CD4-positive, alpha-beta T cell treated with Interleukin-21 for 1 hour (primary cell): ENCODE measurements at regions not wholly inside any gene's neighbourhood (a gene's known extent, or its start where the extent isn't known, plus 50 kb on each side); places are given as distances from the start of the nearest gene placed in this dataset.

Experiments
- DNase-seq: peaks from one replicate; pipeline ENCODE4 v3.0.0-alpha.2; 2020

GRCh38 chr6:108751851-108752732 lies 96.1 kb upstream of the ARMC2 start:
- no peak for DNase-seq

GRCh38 chr6:108752733-108753590 lies 95.3 kb upstream of the ARMC2 start:
- no peak for DNase-seq

GRCh38 chr6:108755257-108756240 lies 92.7 kb upstream of the ARMC2 start:
- no peak for DNase-seq

- no peak for DNase-seq
Measured at GRCh38 chr6:108757357-108757756, 90.9 kb upstream of the ARMC2 start.

GRCh38 chr6:108758884-108759283 lies 89.3 kb upstream of the ARMC2 start:
- DNase-seq: no peak

- DNase-seq: no peak
Measured at GRCh38 chr6:108760126-108761050, 87.8 kb upstream of the ARMC2 start.

GRCh38 chr6:108762394-108762793 lies 85.8 kb upstream of the ARMC2 start:
- no peak for DNase-seq

GRCh38 chr6:108763931-108764579 lies 84.2 kb upstream of the ARMC2 start:
- no peak for DNase-seq

GRCh38 chr6:108764580-108764950 lies 83.7 kb upstream of the ARMC2 start:
- DNase-seq: no peak

GRCh38 chr6:108765495-108765894 lies 82.7 kb upstream of the ARMC2 start:
- DNase-seq: no peak

- no peak for DNase-seq
Measured at GRCh38 chr6:108766419-108766818, 81.8 kb upstream of the ARMC2 start.

- DNase-seq: no peak
Measured at GRCh38 chr6:108766886-108767285, 81.3 kb upstream of the ARMC2 start.

GRCh38 chr6:108767418-108768165 lies 80.6 kb upstream of the ARMC2 start:
- no peak for DNase-seq

- no peak for DNase-seq
Measured at GRCh38 chr6:108768166-108768555, 80.1 kb upstream of the ARMC2 start.

- no peak for DNase-seq
Measured at GRCh38 chr6:108768792-108769524, 79.3 kb upstream of the ARMC2 start.

- no peak for DNase-seq
Measured at GRCh38 chr6:108771421-108771820, 76.8 kb upstream of the ARMC2 start.

- DNase-seq: no peak
Measured at GRCh38 chr6:108774555-108774954, 73.7 kb upstream of the ARMC2 start.

- DNase-seq: no peak
Measured at GRCh38 chr6:108777536-108777935, 70.7 kb upstream of the ARMC2 start.

- DNase-seq: no peak
Measured at GRCh38 chr6:108778421-108779186, 69.6 kb upstream of the ARMC2 start.
